GM19035 (cell line): ENCODE measurements at regions not wholly inside any gene's neighbourhood (a gene's known extent, or its start where the extent isn't known, plus 50 kb on each side); places are given as distances from the start of the nearest gene placed in this dataset.
"Not testable (repeated sequence)": the region's sequence is repeated elsewhere in the genome, so short reads cannot be mapped to it uniquely, and the experiment has no call there.

Source experiments
- ATAC-seq: cut with Tn5 transposase; IDR thresholded peaks from one replicate; pipeline ENCODE4 v1.9.1; 2021; ENCODE audit not compliant: unreplicated experiment

GRCh38 chr7:10648289-10648688 is 325.4 kb upstream of the PHF14 start:
- ATAC-seq = no peak

- not testable (repeated sequence) for ATAC-seq
These were observed 324.6 kb upstream of the PHF14 start for GRCh38 chr7:10649120-10649519.

- ATAC-seq = no peak
These were observed 318.6 kb upstream of the PHF14 start for GRCh38 chr7:10655031-10655430.

- ATAC-seq = no peak
These were observed 316.5 kb upstream of the PHF14 start for GRCh38 chr7:10657201-10657600.

GRCh38 chr7:10657837-10658236 is 315.8 kb upstream of the PHF14 start:
- ATAC-seq = no peak

GRCh38 chr7:10662491-10662890 is 311.2 kb upstream of the PHF14 start:
- ATAC-seq = no peak

- no peak for ATAC-seq
These were observed 310.4 kb upstream of the PHF14 start for GRCh38 chr7:10662982-10663884.

GRCh38 chr7:10672186-10672585 is 301.5 kb upstream of the PHF14 start:
- no peak for ATAC-seq

- ATAC-seq = no peak
These were observed 296.5 kb upstream of the PHF14 start for GRCh38 chr7:10677211-10677610.

GRCh38 chr7:10677668-10678232 is 295.9 kb upstream of the PHF14 start:
- ATAC-seq = no peak

GRCh38 chr7:10684606-10685005 is 289.1 kb upstream of the PHF14 start:
- ATAC-seq = no peak

- ATAC-seq = no peak
These were observed 288.6 kb upstream of the PHF14 start for GRCh38 chr7:10685040-10685439.

- no peak for ATAC-seq
These were observed 285.1 kb upstream of the PHF14 start for GRCh38 chr7:10688544-10688943.

- ATAC-seq = no peak
These were observed 277.6 kb upstream of the PHF14 start for GRCh38 chr7:10696064-10696463.

- no peak for ATAC-seq
These were observed 270.6 kb upstream of the PHF14 start for GRCh38 chr7:10703059-10703458.

GRCh38 chr7:10703981-10704380 is 269.7 kb upstream of the PHF14 start:
- no peak for ATAC-seq

- no peak for ATAC-seq
These were observed 269.0 kb upstream of the PHF14 start for GRCh38 chr7:10704653-10705052.

- ATAC-seq = peak; percentile 100
These were observed 266.7 kb upstream of the PHF14 start for GRCh38 chr7:10706875-10707493.

- ATAC-seq = peak; percentile 32
These were observed 266.2 kb upstream of the PHF14 start for GRCh38 chr7:10707519-10707918.

- ATAC-seq = no peak
These were observed 265.2 kb upstream of the PHF14 start for GRCh38 chr7:10708447-10708846.

- no peak for ATAC-seq
These were observed 254.9 kb upstream of the PHF14 start for GRCh38 chr7:10718768-10719167.

- ATAC-seq = no peak
These were observed 253.6 kb upstream of the PHF14 start for GRCh38 chr7:10720042-10720441.
